Adrenal gland (tissue), 5 donors: ENCODE measurements at regions not wholly inside any gene's neighbourhood (a gene's known extent, or its start where the extent isn't known, plus 50 kb on each side); places are given as distances from the start of the nearest gene placed in this dataset.

Experiments
- POLR2A ChIP-seq, 2 donors: fragments of 450-650 bp; IDR thresholded peaks; one replicate each; pipeline ENCODE4 v1.6.1; 2017; ENCODE audit warnings: antibody characterized with exemption in 2 of 2, mild to moderate bottlenecking in 2 of 2, moderate library complexity in 1 of 2
- TF ChIP-seq, protein P1 (sequence below), 6 experiments: fragments of 450-650 bp in 4 of 6; fragments of 200-600 bp in 2 of 6; sonication (generic) in 1 of 6; IDR thresholded peaks; 1 replicate in 5 of 6; 2 replicates in 1 of 6; pipeline versions ENCODE4 v1.5.1 to v1.8.0; 2016 to 2021; ENCODE audit warnings: antibody characterized with exemption in 6 of 6, mild to moderate bottlenecking in 2 of 6, moderate library complexity in 1 of 6
- donor health status: DM: no; HTN: no; CAD: no.

DNA sequence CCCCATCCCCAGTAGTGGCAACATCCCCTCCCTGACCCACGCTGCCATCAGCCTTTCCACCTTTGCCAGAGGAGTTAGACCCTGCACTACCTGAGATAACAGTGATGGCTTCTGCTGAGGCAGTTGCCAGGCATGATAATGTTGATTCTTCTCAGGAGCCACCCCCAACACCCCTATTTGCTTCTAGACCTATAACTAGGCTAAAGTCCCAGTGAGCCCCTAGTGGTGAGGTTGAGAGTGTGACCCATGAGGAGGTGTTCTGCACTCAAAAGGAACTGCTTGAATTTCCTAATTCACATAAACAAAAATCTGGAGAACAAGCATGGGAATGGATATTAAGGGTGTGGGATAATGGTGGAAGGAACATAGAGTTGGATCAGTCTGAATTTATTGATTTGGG is 159.6 kb upstream of the COL11A1 start:
- TF ChIP-seq, protein P1, sequence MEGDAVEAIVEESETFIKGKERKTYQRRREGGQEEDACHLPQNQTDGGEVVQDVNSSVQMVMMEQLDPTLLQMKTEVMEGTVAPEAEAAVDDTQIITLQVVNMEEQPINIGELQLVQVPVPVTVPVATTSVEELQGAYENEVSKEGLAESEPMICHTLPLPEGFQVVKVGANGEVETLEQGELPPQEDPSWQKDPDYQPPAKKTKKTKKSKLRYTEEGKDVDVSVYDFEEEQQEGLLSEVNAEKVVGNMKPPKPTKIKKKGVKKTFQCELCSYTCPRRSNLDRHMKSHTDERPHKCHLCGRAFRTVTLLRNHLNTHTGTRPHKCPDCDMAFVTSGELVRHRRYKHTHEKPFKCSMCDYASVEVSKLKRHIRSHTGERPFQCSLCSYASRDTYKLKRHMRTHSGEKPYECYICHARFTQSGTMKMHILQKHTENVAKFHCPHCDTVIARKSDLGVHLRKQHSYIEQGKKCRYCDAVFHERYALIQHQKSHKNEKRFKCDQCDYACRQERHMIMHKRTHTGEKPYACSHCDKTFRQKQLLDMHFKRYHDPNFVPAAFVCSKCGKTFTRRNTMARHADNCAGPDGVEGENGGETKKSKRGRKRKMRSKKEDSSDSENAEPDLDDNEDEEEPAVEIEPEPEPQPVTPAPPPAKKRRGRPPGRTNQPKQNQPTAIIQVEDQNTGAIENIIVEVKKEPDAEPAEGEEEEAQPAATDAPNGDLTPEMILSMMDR (IDR thresholded peaks at IDR 0.05): no peak
- no peak for TF ChIP-seq POLR2A (IDR thresholded peaks at IDR 0.05)
